GM18861 (cell line): ENCODE measurements at regions not wholly inside any gene's neighbourhood (a gene's known extent, or its start where the extent isn't known, plus 50 kb on each side); places are given as distances from the start of the nearest gene placed in this dataset.
"Not testable (repeated sequence)": the region's sequence is repeated elsewhere in the genome, so short reads cannot be mapped to it uniquely, and the experiment has no call there.

Source experiments
- ATAC-seq: cut with Tn5 transposase; IDR thresholded peaks from one replicate; pipeline ENCODE4 v1.9.1; 2021; ENCODE audit not compliant: unreplicated experiment

GRCh38 chr5:63220244-63220643 is 641.6 kb downstream of the LRRC70 start:
- ATAC-seq = no peak

GRCh38 chr5:63217422-63217821 is 638.8 kb downstream of the LRRC70 start:
- ATAC-seq = no peak

GRCh38 chr5:63213256-63213655 is 634.6 kb downstream of the LRRC70 start:
- ATAC-seq = no peak

GRCh38 chr5:63211448-63212132 is 633.0 kb downstream of the LRRC70 start:
- ATAC-seq = no peak

GRCh38 chr5:63205976-63206375 is 627.4 kb downstream of the LRRC70 start:
- ATAC-seq = no peak

- ATAC-seq = no peak
Observed at GRCh38 chr5:63201738-63202137, 623.1 kb downstream of the LRRC70 start.

GRCh38 chr5:63194126-63194525 is 615.5 kb downstream of the LRRC70 start:
- ATAC-seq = no peak

GRCh38 chr5:63180190-63180589 is 601.6 kb downstream of the LRRC70 start:
- ATAC-seq = not testable (repeated sequence)

GRCh38 chr5:63175850-63176249 is 597.2 kb downstream of the LRRC70 start:
- no peak for ATAC-seq

GRCh38 chr5:63170486-63170885 is 591.9 kb downstream of the LRRC70 start:
- ATAC-seq = no peak

- ATAC-seq = no peak
Observed at GRCh38 chr5:63164838-63165535, 586.4 kb downstream of the LRRC70 start.

- no peak for ATAC-seq
Observed at GRCh38 chr5:63164339-63164738, 585.7 kb downstream of the LRRC70 start.

GRCh38 chr5:63155310-63155631 is 576.7 kb downstream of the LRRC70 start:
- no peak for ATAC-seq

GRCh38 chr5:63154476-63155309 is 576.1 kb downstream of the LRRC70 start:
- ATAC-seq = no peak

GRCh38 chr5:63152871-63153270 is 574.3 kb downstream of the LRRC70 start:
- no peak for ATAC-seq

- ATAC-seq = no peak
Observed at GRCh38 chr5:63145167-63145566, 566.5 kb downstream of the LRRC70 start.

- no peak for ATAC-seq
Observed at GRCh38 chr5:63141591-63141990, 563.0 kb downstream of the LRRC70 start.

- ATAC-seq = no peak
Observed at GRCh38 chr5:63135291-63135690, 556.7 kb downstream of the LRRC70 start.

- ATAC-seq = no peak
Observed at GRCh38 chr5:63131626-63132285, 553.1 kb downstream of the LRRC70 start.

GRCh38 chr5:63128761-63129160 is 550.1 kb downstream of the LRRC70 start:
- ATAC-seq = no peak

- ATAC-seq = peak; percentile 78
Observed at GRCh38 chr5:63128018-63128417, 549.4 kb downstream of the LRRC70 start.
